Prostate gland (tissue), 2 donors: ENCODE measurements at regions not wholly inside any gene's neighbourhood (a gene's known extent, or its start where the extent isn't known, plus 50 kb on each side); places are given as distances from the start of the nearest gene placed in this dataset.
A peak's percentile ranks its signal among the peaks of the same experiment; 100 is the strongest.

ENCODE experiments used
- DNase-seq: peaks from one replicate; pipeline ENCODE4 v3.0.0-alpha.2; 2019; ENCODE audit warnings: low spot score
- H3K27ac ChIP-seq, 2 donors: fragments of 200-600 bp; sonication (generic); 2 replicates each; pipeline ENCODE4 v1.5.1; 2017 to 2019
- H3K27me3 ChIP-seq: fragments of 200-600 bp; sonication (generic); replicated peaks from 2 replicates; pipeline ENCODE4 v1.5.1; 2019; ENCODE audit not compliant: insufficient read depth
- H3K36me3 ChIP-seq, 2 donors: fragments of 200-600 bp; sonication (generic); 1 replicate in 1 of 2; 2 replicates in 1 of 2; pipeline versions ENCODE4 v1.5.1 to v1.8.1; 2017 to 2019
- H3K4me1 ChIP-seq: fragments of 200-600 bp; sonication (generic); replicated peaks from 2 replicates; pipeline ENCODE4 v1.5.1; 2019
- H3K4me3 ChIP-seq, 2 donors: fragments of 200-600 bp; sonication (generic); 2 replicates each; pipeline ENCODE4 v1.5.1; 2017 to 2019
- H3K9me3 ChIP-seq: fragments of 200-600 bp; sonication (generic); 2 replicates; pipeline ENCODE4 v1.5.1; 2017
- POLR2A ChIP-seq: fragments of 450-650 bp; IDR thresholded peaks from one replicate; pipeline ENCODE4 v1.6.1; 2016; ENCODE audit warnings: antibody characterized with exemption, mild to moderate bottlenecking
- POLR2AphosphoS5 ChIP-seq: sonication (generic); formaldehyde crosslinking; IDR thresholded peaks from one replicate; pipeline ENCODE4 v1.6.1; 2017; ENCODE audit warnings: antibody characterized with exemption
- WGBS: methylation state at CpG from one replicate; pipeline ENCODE4 v1.1.5; 2018; 5-methylcytosine and 5-hydroxymethylcytosine counted together
- intact Hi-C: fragments of 100-400 bp; cut with DNase I; formaldehyde crosslinking; loops from one replicate; pipeline ENCODE4 v1.14.2; 2022
- TF ChIP-seq, protein P1 (sequence below), 4 experiments: fragments of 200-600 bp in 2 of 4; fragments of 450-650 bp in 2 of 4; sonication (generic) in 2 of 4; IDR thresholded peaks; 1 replicate in 3 of 4; 2 replicates in 1 of 4; pipeline ENCODE4 v1.5.1; 2016 to 2019; ENCODE audit warnings: antibody characterized with exemption in 4 of 4, mild to moderate bottlenecking in 2 of 4, moderate library complexity in 2 of 4

- DNase-seq = no peak
- Histone ChIP-seq H3K27me3 (no peaks in the 10 kb centered on the region), H3K4me3 (no peak overlapping the region), H3K36me3 (no peaks in the 10 kb centered on the region), H3K4me1 (no peaks in the 10 kb centered on the region), H3K27ac (no peak overlapping the region), H3K9me3 (no peaks in the 10 kb centered on the region)
- TF ChIP-seq POLR2AphosphoS5 = no peak
- no peak for TF ChIP-seq POLR2A
- TF ChIP-seq, protein P1, sequence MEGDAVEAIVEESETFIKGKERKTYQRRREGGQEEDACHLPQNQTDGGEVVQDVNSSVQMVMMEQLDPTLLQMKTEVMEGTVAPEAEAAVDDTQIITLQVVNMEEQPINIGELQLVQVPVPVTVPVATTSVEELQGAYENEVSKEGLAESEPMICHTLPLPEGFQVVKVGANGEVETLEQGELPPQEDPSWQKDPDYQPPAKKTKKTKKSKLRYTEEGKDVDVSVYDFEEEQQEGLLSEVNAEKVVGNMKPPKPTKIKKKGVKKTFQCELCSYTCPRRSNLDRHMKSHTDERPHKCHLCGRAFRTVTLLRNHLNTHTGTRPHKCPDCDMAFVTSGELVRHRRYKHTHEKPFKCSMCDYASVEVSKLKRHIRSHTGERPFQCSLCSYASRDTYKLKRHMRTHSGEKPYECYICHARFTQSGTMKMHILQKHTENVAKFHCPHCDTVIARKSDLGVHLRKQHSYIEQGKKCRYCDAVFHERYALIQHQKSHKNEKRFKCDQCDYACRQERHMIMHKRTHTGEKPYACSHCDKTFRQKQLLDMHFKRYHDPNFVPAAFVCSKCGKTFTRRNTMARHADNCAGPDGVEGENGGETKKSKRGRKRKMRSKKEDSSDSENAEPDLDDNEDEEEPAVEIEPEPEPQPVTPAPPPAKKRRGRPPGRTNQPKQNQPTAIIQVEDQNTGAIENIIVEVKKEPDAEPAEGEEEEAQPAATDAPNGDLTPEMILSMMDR (IDR thresholded peaks at IDR 0.05) = no peak
- WGBS = 96% methylated on average over 3 of the region's 3 CpGs
- intact Hi-C loops = no loop called here
Measured at GRCh38 chr3:77807312-77807711, 767.4 kb downstream of the ROBO2 start.

DNA sequence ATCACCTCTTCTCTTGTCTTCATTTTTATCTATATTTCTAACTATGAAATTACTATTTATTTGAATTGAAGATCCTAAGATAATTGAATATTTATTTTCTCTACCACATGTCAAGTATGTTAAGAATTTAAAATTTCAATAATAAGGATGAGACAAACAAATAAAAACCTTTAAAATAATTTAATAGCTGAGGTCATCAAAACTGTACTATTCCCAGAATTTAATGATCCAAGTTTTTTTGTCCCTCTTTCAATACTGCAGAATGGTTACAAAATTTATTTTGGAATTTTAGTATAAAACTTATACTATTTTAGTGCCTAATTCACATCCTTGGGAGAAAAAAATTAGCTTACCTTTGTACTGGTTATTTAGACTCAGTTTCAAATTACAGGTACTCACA, 774.9 kb downstream of the ROBO2 start:
- intact Hi-C loops = no loop called here
- TF ChIP-seq, protein P1 (IDR thresholded peaks at IDR 0.05) = no peak
- TF ChIP-seq POLR2AphosphoS5 (no peak), POLR2A (no peak)
- H3K9me3 ChIP-seq = no peaks in the 10 kb centered on the region

GRCh38 chr3:77815467-77815866, 775.6 kb downstream of the ROBO2 start:
- no peak for DNase-seq
- H3K36me3 ChIP-seq = no peaks in the 10 kb centered on the region
- H3K27me3 ChIP-seq = no peaks in the 10 kb centered on the region
- intact Hi-C loops = no loop called here
- TF ChIP-seq, protein P1 (IDR thresholded peaks at IDR 0.05) = no peak
- TF ChIP-seq POLR2AphosphoS5 (no peak), POLR2A (no peak)
- no peak overlapping the region for H3K4me3 ChIP-seq
- H3K27ac ChIP-seq = no peak overlapping the region
- H3K9me3 ChIP-seq = no peaks in the 10 kb centered on the region
- WGBS = 97% methylated on average over 2 of the region's 2 CpGs
- no peaks in the 10 kb centered on the region for H3K4me1 ChIP-seq

More for the DNA sequence above, 774.9 kb downstream of the ROBO2 start:
- H3K27ac ChIP-seq = no peak overlapping the region
- no peak for DNase-seq
- no peak overlapping the region for H3K4me3 ChIP-seq
- H3K36me3 ChIP-seq = no peaks in the 10 kb centered on the region
- H3K27me3 ChIP-seq = no peaks in the 10 kb centered on the region
- no peaks in the 10 kb centered on the region for H3K4me1 ChIP-seq

GRCh38 chr3:77816366-77816765, 776.5 kb downstream of the ROBO2 start:
- no peak for DNase-seq
- Histone ChIP-seq H3K27ac (no peak overlapping the region), H3K4me1 (no peaks in the 10 kb centered on the region), H3K27me3 (no peaks in the 10 kb centered on the region), H3K36me3 (no peaks in the 10 kb centered on the region), H3K4me3 (no peak overlapping the region), H3K9me3 (no peaks in the 10 kb centered on the region)
- TF ChIP-seq, protein P1 (IDR thresholded peaks at IDR 0.05) = no peak
- TF ChIP-seq POLR2AphosphoS5 = no peak
- no peak for TF ChIP-seq POLR2A
- intact Hi-C loops = no loop called here
- 75% methylated on average over 7 of the region's 7 CpGs for WGBS

- no peak overlapping the region for H3K4me3 ChIP-seq
- no peaks in the 10 kb centered on the region for H3K27me3 ChIP-seq
- H3K36me3 ChIP-seq = no peaks in the 10 kb centered on the region
- H3K4me1 ChIP-seq = no peaks in the 10 kb centered on the region
- TF ChIP-seq POLR2A = no peak
- peak; percentile 32 for TF ChIP-seq POLR2AphosphoS5
- no peak overlapping the region for H3K27ac ChIP-seq
- no peaks in the 10 kb centered on the region for H3K9me3 ChIP-seq
- DNase-seq = peak; percentile 55
- WGBS = 61% methylated on average over 2 of the region's 2 CpGs
- intact Hi-C loops = no loop called here
Measured at GRCh38 chr3:77825001-77825827, 785.3 kb downstream of the ROBO2 start.
